ENCODE measurements at regions not wholly inside any gene's neighbourhood (a gene's known extent, or its start where the extent isn't known, plus 50 kb on each side); places are given as distances from the start of the nearest gene placed in this dataset.
"Not testable (repeated sequence)": the region's sequence is repeated elsewhere in the genome, so short reads cannot be mapped to it uniquely, and the experiment has no call there.

DNA sequence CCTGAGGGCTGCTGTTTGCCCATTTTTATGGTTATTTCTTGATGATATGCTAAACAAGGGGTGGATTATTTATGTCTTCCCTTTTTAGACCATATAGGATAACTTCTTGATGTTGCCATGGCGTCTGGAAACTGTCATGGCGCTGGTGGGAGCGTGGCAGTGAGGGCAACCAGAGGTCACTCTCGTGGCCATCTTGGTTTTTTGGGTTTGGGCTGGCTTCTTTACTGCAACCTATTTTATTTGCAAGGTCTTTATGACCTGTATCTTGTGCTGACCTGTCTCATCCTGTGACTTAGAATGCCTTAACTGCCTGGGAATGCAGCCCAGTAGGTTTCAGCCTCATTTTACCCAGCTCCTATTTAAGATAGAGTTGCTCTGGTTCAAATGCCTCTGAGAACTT, 429.7 kb downstream of the SH2D4B start:
- not testable (repeated sequence) for H3K4me1 ChIP-seq (ENCODE audit: control insufficient read depth, insufficient read depth, low read length); H3K4me3 ChIP-seq (ENCODE audit: low read length in 2 of 2); H3K27ac ChIP-seq (ENCODE audit: low read length); H3K9ac ChIP-seq (ENCODE audit: low read length in 2 of 2); H3K9me3 ChIP-seq (ENCODE audit: control insufficient read depth in 2 of 2, low read length in 2 of 2); H3K36me3 ChIP-seq (ENCODE audit: control insufficient read depth in 2 of 2, insufficient read depth in 2 of 2, low read length in 2 of 2); H3K27me3 ChIP-seq (ENCODE audit: control insufficient read depth in 1 of 2, insufficient read depth in 2 of 2, low read length in 2 of 2)

GRCh38 chr10:80968903-80969302, 431.2 kb downstream of the SH2D4B start:
- no peaks in the 10 kb centered on the region for H3K9me3 ChIP-seq (ENCODE audit: control insufficient read depth in 2 of 2, low read length in 2 of 2)
- no peaks in the 10 kb centered on the region for H3K36me3 ChIP-seq (ENCODE audit: control insufficient read depth in 2 of 2, insufficient read depth in 2 of 2, low read length in 2 of 2)
- H3K4me3 ChIP-seq (ENCODE audit: low read length in 2 of 2) = no peak overlapping the region
- no peak overlapping the region for H3K9ac ChIP-seq (ENCODE audit: low read length in 2 of 2)
- H3K27me3 ChIP-seq (ENCODE audit: control insufficient read depth in 1 of 2, insufficient read depth in 2 of 2, low read length in 2 of 2) = no peaks in the 10 kb centered on the region
- H3K4me1 ChIP-seq (ENCODE audit: control insufficient read depth, insufficient read depth, low read length) = no peaks in the 10 kb centered on the region
- H3K27ac ChIP-seq (ENCODE audit: low read length) = no peak overlapping the region

DNA sequence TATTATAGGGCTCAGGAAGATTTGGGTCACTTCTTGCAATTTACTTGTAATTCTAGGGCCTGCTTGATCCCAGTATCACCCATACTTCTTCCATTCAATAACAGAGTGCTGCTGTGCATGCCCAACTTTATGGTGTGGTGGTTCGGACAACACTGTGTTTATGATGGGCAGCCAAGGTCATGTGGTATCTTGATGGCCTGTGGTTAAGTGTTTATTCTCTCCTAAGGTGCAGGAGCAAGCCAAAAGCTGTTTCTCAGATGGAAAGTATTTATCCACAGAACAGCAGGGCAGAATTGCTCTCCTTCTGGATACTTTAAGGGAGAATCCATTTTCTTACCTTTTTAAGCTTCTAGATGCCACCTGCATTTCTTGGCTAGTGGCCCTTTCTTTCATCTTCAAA, 433.8 kb downstream of the SH2D4B start:
- no peaks in the 10 kb centered on the region for H3K4me1 ChIP-seq (ENCODE audit: control insufficient read depth, insufficient read depth, low read length)
- H3K27ac ChIP-seq (ENCODE audit: low read length) = no peak overlapping the region
- H3K27me3 ChIP-seq (ENCODE audit: control insufficient read depth in 1 of 2, insufficient read depth in 2 of 2, low read length in 2 of 2) = no peaks in the 10 kb centered on the region
- no peaks in the 10 kb centered on the region for H3K36me3 ChIP-seq (ENCODE audit: control insufficient read depth in 2 of 2, insufficient read depth in 2 of 2, low read length in 2 of 2)
- H3K9me3 ChIP-seq (ENCODE audit: control insufficient read depth in 2 of 2, low read length in 2 of 2) = no peaks in the 10 kb centered on the region
- no peak overlapping the region for H3K9ac ChIP-seq (ENCODE audit: low read length in 2 of 2)
- H3K4me3 ChIP-seq (ENCODE audit: low read length in 2 of 2) = no peak overlapping the region

- no peaks in the 10 kb centered on the region for H3K27me3 ChIP-seq (ENCODE audit: control insufficient read depth in 1 of 2, insufficient read depth in 2 of 2, low read length in 2 of 2)
- H3K9me3 ChIP-seq (ENCODE audit: control insufficient read depth in 2 of 2, low read length in 2 of 2) = no peaks in the 10 kb centered on the region
- H3K4me3 ChIP-seq (ENCODE audit: low read length in 2 of 2) = no peak overlapping the region
- H3K4me1 ChIP-seq (ENCODE audit: control insufficient read depth, insufficient read depth, low read length) = no peaks in the 10 kb centered on the region
- no peaks in the 10 kb centered on the region for H3K36me3 ChIP-seq (ENCODE audit: control insufficient read depth in 2 of 2, insufficient read depth in 2 of 2, low read length in 2 of 2)
- no peak overlapping the region for H3K9ac ChIP-seq (ENCODE audit: low read length in 2 of 2)
- no peak overlapping the region for H3K27ac ChIP-seq (ENCODE audit: low read length)
These were observed 439.0 kb downstream of the SH2D4B start for GRCh38 chr10:80976658-80977057.

DNA sequence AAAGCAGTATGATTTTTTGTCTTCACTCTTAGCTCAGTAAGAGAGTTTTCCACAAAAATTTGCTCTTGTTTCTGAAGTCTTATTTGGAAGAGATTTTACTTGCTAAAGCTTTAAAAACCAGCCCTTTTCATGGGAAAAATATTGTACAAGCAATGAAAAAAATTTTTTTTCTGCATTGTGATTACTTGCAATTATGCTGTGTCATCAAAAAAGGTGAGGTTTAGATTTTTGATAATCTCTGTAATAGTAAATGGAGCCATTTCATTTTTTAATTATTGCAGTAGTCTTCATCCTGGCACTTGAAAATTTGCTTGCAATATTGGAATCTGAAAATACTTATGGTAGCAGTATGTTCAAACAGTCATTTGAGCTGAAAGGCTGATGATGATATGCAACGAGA, 447.4 kb downstream of the SH2D4B start:
- no peak overlapping the region for H3K27ac ChIP-seq (ENCODE audit: low read length)
- H3K9me3 ChIP-seq (ENCODE audit: control insufficient read depth in 2 of 2, low read length in 2 of 2) = no peaks in the 10 kb centered on the region
- no peak overlapping the region for H3K9ac ChIP-seq (ENCODE audit: low read length in 2 of 2)
- no peaks in the 10 kb centered on the region for H3K4me1 ChIP-seq (ENCODE audit: control insufficient read depth, insufficient read depth, low read length)
- H3K27me3 ChIP-seq (ENCODE audit: control insufficient read depth in 1 of 2, insufficient read depth in 2 of 2, low read length in 2 of 2) = no peaks in the 10 kb centered on the region
- H3K36me3 ChIP-seq (ENCODE audit: control insufficient read depth in 2 of 2, insufficient read depth in 2 of 2, low read length in 2 of 2) = no peaks in the 10 kb centered on the region
- H3K4me3 ChIP-seq (ENCODE audit: low read length in 2 of 2) = no peak overlapping the region

GRCh38 chr10:80986596-80986995, 448.9 kb downstream of the SH2D4B start:
- no peak overlapping the region for H3K4me3 ChIP-seq (ENCODE audit: low read length in 2 of 2)
- H3K9ac ChIP-seq (ENCODE audit: low read length in 2 of 2) = no peak overlapping the region
- H3K9me3 ChIP-seq (ENCODE audit: control insufficient read depth in 2 of 2, low read length in 2 of 2) = no peaks in the 10 kb centered on the region
- no peaks in the 10 kb centered on the region for H3K36me3 ChIP-seq (ENCODE audit: control insufficient read depth in 2 of 2, insufficient read depth in 2 of 2, low read length in 2 of 2)
- no peak overlapping the region for H3K27ac ChIP-seq (ENCODE audit: low read length)
- no peaks in the 10 kb centered on the region for H3K27me3 ChIP-seq (ENCODE audit: control insufficient read depth in 1 of 2, insufficient read depth in 2 of 2, low read length in 2 of 2)
- no peaks in the 10 kb centered on the region for H3K4me1 ChIP-seq (ENCODE audit: control insufficient read depth, insufficient read depth, low read length)

DNA sequence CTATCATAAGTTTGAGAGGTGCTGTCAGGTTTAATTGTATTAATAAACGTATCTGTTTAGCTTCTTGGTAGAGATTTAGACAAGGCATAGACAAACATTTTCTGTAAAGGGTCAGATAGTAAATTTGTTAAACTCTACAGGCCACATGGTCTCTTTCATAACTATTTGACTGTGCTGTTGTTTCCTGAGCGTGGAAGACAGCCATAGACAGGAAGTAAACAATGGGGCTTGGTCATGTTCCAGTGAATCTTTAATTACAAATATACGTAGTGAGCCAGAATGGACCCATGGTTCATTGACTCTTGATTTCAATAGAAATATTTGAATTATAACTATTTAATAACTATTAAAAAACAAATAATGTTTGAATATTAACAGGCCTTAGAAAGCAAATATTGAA, 451.1 kb downstream of the SH2D4B start:
- Histone ChIP-seq H3K4me1 (ENCODE audit: control insufficient read depth, insufficient read depth, low read length) (no peaks in the 10 kb centered on the region), H3K27me3 (ENCODE audit: control insufficient read depth in 1 of 2, insufficient read depth in 2 of 2, low read length in 2 of 2) (no peaks in the 10 kb centered on the region), H3K9ac (ENCODE audit: low read length in 2 of 2) (no peak overlapping the region), H3K9me3 (ENCODE audit: control insufficient read depth in 2 of 2, low read length in 2 of 2) (no peaks in the 10 kb centered on the region), H3K27ac (ENCODE audit: low read length) (no peak overlapping the region), H3K36me3 (ENCODE audit: control insufficient read depth in 2 of 2, insufficient read depth in 2 of 2, low read length in 2 of 2) (no peaks in the 10 kb centered on the region), H3K4me3 (ENCODE audit: low read length in 2 of 2) (no peak overlapping the region)

DNA sequence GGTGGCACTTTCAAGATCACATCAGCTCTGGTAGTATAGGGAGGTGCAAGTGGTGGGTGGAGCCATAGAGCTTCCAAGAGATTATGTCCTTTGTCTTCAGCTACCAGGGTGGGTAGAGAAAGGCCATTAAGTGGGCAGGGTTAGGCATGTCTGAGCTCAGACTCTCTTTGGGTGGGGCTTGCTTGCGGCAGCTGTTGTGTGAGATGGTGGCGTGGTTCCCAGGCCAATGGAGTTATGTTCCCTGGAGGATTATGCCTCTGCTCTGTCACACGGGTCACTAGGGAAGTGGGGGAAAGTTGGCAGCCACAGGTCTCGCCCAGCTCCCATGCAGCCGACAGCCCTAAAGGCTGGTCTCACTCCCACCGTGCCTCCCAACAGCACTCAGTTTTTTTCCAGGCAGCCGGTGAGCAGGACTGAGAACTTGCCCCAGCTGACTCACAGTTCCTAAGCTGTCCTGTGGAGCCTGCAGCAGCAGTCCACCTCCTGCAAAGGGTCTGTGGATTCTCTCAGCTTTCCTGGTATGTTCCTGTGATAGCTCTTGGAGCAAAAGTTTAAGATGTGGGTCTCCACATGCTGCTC, 459.0 kb downstream of the SH2D4B start:
- no peak overlapping the region for H3K9ac ChIP-seq (ENCODE audit: low read length in 2 of 2)
- H3K4me1 ChIP-seq (ENCODE audit: control insufficient read depth, insufficient read depth, low read length) = no peaks in the 10 kb centered on the region
- no peaks in the 10 kb centered on the region for H3K27me3 ChIP-seq (ENCODE audit: control insufficient read depth in 1 of 2, insufficient read depth in 2 of 2, low read length in 2 of 2)
- H3K27ac ChIP-seq (ENCODE audit: low read length) = no peak overlapping the region
- no peaks in the 10 kb centered on the region for H3K36me3 ChIP-seq (ENCODE audit: control insufficient read depth in 2 of 2, insufficient read depth in 2 of 2, low read length in 2 of 2)
- peaks cover 4 to 7% of the 10 kb centered on the region in 2 donors for H3K9me3 ChIP-seq (ENCODE audit: control insufficient read depth in 2 of 2, low read length in 2 of 2)
- H3K4me3 ChIP-seq (ENCODE audit: low read length in 2 of 2) = no peak overlapping the region

DNA sequence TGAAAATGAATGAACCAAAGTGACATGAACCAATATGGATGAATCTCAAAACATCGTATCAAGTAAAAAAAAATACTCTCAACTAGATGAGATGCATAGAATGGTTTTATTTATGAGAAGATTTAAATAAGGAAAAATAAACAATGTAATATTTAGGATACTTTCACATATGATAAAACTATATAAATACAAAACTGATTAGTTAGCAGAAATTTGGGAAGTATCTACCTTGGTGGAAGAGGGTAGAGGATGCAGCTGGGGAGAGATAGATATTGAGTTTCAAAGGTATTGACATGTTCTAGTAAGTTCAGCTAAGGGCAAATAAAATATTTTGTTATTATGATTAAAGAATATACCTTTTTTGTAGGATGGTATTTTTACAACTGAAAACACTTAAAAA, 463.1 kb downstream of the SH2D4B start:
- Histone ChIP-seq H3K9me3 (ENCODE audit: control insufficient read depth in 2 of 2, low read length in 2 of 2) (peaks cover 4 to 7% of the 10 kb centered on the region in 2 donors), H3K27ac (ENCODE audit: low read length) (no peak overlapping the region), H3K9ac (ENCODE audit: low read length in 2 of 2) (no peak overlapping the region), H3K4me3 (ENCODE audit: low read length in 2 of 2) (no peak overlapping the region), H3K27me3 (ENCODE audit: control insufficient read depth in 1 of 2, insufficient read depth in 2 of 2, low read length in 2 of 2) (no peaks in the 10 kb centered on the region), H3K36me3 (ENCODE audit: control insufficient read depth in 2 of 2, insufficient read depth in 2 of 2, low read length in 2 of 2) (no peaks in the 10 kb centered on the region), H3K4me1 (ENCODE audit: control insufficient read depth, insufficient read depth, low read length) (no peaks in the 10 kb centered on the region)

DNA sequence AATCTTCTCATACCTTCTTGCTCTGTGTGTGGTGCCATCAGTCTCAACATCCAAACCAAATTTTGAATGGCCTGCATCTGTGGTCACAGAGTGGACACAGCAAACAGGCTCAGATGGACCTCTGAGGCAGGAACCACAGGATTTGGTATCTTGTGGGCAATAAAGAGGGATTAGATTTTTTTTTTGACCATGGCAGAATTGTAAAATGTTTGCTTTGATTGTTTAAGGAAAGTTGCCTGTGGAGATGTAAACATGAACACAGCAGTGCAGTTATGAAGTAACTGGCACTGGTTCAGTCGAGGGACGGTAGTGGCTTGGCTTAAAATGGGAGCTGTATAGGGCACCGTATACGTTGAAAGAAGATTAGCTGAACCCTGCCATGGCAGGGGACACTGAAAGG, 464.7 kb downstream of the SH2D4B start:
- Histone ChIP-seq H3K4me3 (ENCODE audit: low read length in 2 of 2) (no peak overlapping the region), H3K27ac (ENCODE audit: low read length) (no peak overlapping the region), H3K9ac (ENCODE audit: low read length in 2 of 2) (no peak overlapping the region), H3K36me3 (ENCODE audit: control insufficient read depth in 2 of 2, insufficient read depth in 2 of 2, low read length in 2 of 2) (no peaks in the 10 kb centered on the region), H3K27me3 (ENCODE audit: control insufficient read depth in 1 of 2, insufficient read depth in 2 of 2, low read length in 2 of 2) (no peaks in the 10 kb centered on the region), H3K9me3 (ENCODE audit: control insufficient read depth in 2 of 2, low read length in 2 of 2) (peaks cover 0 to 2% of the 10 kb centered on the region in 2 donors), H3K4me1 (ENCODE audit: control insufficient read depth, insufficient read depth, low read length) (no peaks in the 10 kb centered on the region)

DNA sequence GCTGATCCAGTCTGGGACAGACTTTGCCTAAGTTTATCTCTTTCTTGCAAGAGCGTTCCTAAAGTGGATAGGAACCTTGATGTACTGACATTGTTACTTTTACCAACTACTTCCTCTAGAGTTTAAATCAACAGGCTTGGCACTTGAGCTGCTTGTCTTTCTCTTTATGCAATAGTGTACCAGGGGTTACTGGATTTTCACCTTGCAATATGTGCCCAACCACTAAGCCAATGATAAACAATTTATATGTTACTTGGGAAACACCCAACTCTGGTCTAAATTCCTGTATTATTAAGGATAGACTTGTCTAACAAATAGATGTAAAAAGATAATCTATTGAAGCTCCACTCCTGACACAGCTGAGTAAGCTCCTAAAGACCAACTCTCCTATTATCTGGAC, 470.2 kb downstream of the SH2D4B start:
- no peaks in the 10 kb centered on the region for H3K36me3 ChIP-seq (ENCODE audit: control insufficient read depth in 2 of 2, insufficient read depth in 2 of 2, low read length in 2 of 2)
- H3K9me3 ChIP-seq (ENCODE audit: control insufficient read depth in 2 of 2, low read length in 2 of 2) = no peaks in the 10 kb centered on the region
- H3K4me1 ChIP-seq (ENCODE audit: control insufficient read depth, insufficient read depth, low read length) = no peaks in the 10 kb centered on the region
- H3K27me3 ChIP-seq (ENCODE audit: control insufficient read depth in 1 of 2, insufficient read depth in 2 of 2, low read length in 2 of 2) = no peaks in the 10 kb centered on the region
- H3K27ac ChIP-seq (ENCODE audit: low read length) = no peak overlapping the region
- no peak overlapping the region for H3K9ac ChIP-seq (ENCODE audit: low read length in 2 of 2)
- no peak overlapping the region for H3K4me3 ChIP-seq (ENCODE audit: low read length in 2 of 2)

All from stomach smooth muscle (tissue), 2 donors.